ENCODE measurements at regions not wholly inside any gene's neighbourhood (a gene's known extent, or its start where the extent isn't known, plus 50 kb on each side); places are given as distances from the start of the nearest gene placed in this dataset.
"Not testable (repeated sequence)": the region's sequence is repeated elsewhere in the genome, so short reads cannot be mapped to it uniquely, and the experiment has no call there.

DNA sequence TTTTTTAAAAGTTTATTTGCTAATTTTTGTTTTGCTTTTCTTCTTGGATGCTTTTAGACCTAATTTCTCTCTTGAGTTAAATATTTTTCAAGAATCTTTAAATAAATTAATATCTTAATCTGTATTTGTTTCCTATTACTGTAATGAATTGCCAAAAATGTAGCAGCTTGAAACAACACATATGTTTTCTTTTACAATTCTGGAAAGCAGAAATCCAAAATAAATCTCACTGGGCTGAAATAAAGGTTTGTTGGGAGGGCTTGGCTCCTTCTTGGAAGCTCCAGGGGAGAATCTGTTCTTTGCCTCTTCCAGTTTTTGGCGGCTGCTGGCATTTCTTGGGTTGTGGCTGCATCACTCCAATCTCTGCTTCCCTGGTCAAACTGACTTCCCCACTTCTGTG is 658.1 kb upstream of the ARRDC3 start:
- Histone ChIP-seq H3K4me3 (ENCODE audit: low read length) (no peak overlapping the region), H3K9ac (ENCODE audit: low read length) (no peak overlapping the region), H3K4me1 (ENCODE audit: control insufficient read depth, insufficient read depth, low read length) (no peaks in the 10 kb centered on the region), H3K36me3 (ENCODE audit: control insufficient read depth, insufficient read depth, low read length, severe bottlenecking) (no peaks in the 10 kb centered on the region), H3K9me3 (ENCODE audit: control insufficient read depth, low read length) (no peaks in the 10 kb centered on the region), H3K27me3 (replicated peaks; ENCODE audit: control insufficient read depth, insufficient read depth, low read length) (no peaks in the 10 kb centered on the region)
- DNase-seq (ENCODE audit: low read depth) = peak; percentile 33

DNA sequence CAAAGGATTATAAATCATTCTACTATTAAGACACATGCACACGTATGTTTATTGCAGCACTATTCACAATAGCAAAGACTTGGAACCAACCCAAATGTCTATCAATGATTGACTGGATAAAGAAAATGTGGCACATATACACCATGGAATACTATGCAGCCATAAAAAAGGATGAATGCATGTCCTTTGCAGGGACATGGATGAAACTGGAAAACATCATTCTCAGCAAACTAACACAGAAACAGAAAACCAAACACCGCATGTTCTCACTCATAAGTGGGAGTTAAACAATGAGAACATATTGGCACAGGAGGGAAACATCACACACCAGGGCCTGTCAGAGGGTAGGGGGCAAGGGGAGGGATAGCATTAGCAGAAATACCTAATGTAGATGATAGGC is 646.7 kb upstream of the ARRDC3 start:
- H3K9me3 ChIP-seq (ENCODE audit: control insufficient read depth, low read length); H3K4me1 ChIP-seq (ENCODE audit: control insufficient read depth, insufficient read depth, low read length); H3K36me3 ChIP-seq (ENCODE audit: control insufficient read depth, insufficient read depth, low read length, severe bottlenecking); DNase-seq (ENCODE audit: low read depth); H3K9ac ChIP-seq (ENCODE audit: low read length); H3K27me3 ChIP-seq (replicated peaks; ENCODE audit: control insufficient read depth, insufficient read depth, low read length); H3K4me3 ChIP-seq (ENCODE audit: low read length): not testable (repeated sequence)

GRCh38 chr5:92023555-92023954 is 640.4 kb upstream of the ARRDC3 start:
- Histone ChIP-seq H3K9ac (ENCODE audit: low read length) (no peak overlapping the region), H3K9me3 (ENCODE audit: control insufficient read depth, low read length) (no peaks in the 10 kb centered on the region), H3K4me3 (ENCODE audit: low read length) (no peak overlapping the region), H3K4me1 (ENCODE audit: control insufficient read depth, insufficient read depth, low read length) (no peaks in the 10 kb centered on the region), H3K36me3 (ENCODE audit: control insufficient read depth, insufficient read depth, low read length, severe bottlenecking) (no peaks in the 10 kb centered on the region), H3K27me3 (replicated peaks; ENCODE audit: control insufficient read depth, insufficient read depth, low read length) (no peaks in the 10 kb centered on the region)
- no peak for DNase-seq (ENCODE audit: low read depth)

GRCh38 chr5:92023141-92023471 is 640.0 kb upstream of the ARRDC3 start:
- no peaks in the 10 kb centered on the region for H3K27me3 ChIP-seq (replicated peaks; ENCODE audit: control insufficient read depth, insufficient read depth, low read length)
- H3K36me3 ChIP-seq (ENCODE audit: control insufficient read depth, insufficient read depth, low read length, severe bottlenecking) = no peaks in the 10 kb centered on the region
- H3K9ac ChIP-seq (ENCODE audit: low read length) = no peak overlapping the region
- no peak overlapping the region for H3K4me3 ChIP-seq (ENCODE audit: low read length)
- no peak for DNase-seq (ENCODE audit: low read depth)
- peaks cover under 1% of the 10 kb centered on the region for H3K4me1 ChIP-seq (ENCODE audit: control insufficient read depth, insufficient read depth, low read length)
- H3K9me3 ChIP-seq (ENCODE audit: control insufficient read depth, low read length) = no peaks in the 10 kb centered on the region

DNA sequence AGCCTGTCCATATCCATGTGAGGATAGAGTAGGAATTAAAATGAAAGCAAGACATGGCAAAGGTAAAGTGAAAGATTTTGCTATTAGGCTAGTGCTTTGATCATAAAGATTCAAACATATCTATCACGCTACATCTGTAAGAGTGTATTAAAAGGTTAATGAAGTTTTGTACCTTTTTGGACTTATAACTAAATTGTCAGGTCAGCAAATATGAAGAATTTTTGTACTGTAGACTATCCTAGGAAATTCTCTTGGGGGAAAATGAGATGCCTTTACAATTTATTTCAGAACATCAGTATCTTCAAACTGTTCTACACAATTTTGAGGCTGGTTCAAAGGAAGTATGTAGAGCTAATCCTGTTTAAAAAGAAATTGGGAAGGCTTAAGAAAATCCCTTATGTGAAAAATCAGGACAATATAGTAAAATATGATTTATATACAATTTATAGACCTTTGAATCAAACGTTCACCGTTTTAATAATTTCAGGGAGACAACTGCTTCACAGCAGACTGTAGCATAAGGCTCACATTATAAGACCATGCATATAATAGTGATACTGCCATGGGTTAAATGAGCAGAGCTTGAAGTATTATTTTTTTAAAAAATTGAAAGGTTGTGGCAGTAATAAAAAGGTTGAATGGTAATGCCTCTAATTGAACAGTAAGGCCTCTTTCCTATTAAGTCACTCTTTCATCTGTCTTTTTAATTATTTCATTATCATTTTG is 639.5 kb upstream of the ARRDC3 start:
- DNase-seq (ENCODE audit: low read depth) = no peak
- no peak overlapping the region for H3K9ac ChIP-seq (ENCODE audit: low read length)
- H3K4me1 ChIP-seq (ENCODE audit: control insufficient read depth, insufficient read depth, low read length) = peaks cover 6% of the 10 kb centered on the region
- H3K4me3 ChIP-seq (ENCODE audit: low read length) = no peak overlapping the region
- no peaks in the 10 kb centered on the region for H3K27me3 ChIP-seq (replicated peaks; ENCODE audit: control insufficient read depth, insufficient read depth, low read length)
- H3K36me3 ChIP-seq (ENCODE audit: control insufficient read depth, insufficient read depth, low read length, severe bottlenecking) = no peaks in the 10 kb centered on the region
- H3K9me3 ChIP-seq (ENCODE audit: control insufficient read depth, low read length) = no peaks in the 10 kb centered on the region

DNA sequence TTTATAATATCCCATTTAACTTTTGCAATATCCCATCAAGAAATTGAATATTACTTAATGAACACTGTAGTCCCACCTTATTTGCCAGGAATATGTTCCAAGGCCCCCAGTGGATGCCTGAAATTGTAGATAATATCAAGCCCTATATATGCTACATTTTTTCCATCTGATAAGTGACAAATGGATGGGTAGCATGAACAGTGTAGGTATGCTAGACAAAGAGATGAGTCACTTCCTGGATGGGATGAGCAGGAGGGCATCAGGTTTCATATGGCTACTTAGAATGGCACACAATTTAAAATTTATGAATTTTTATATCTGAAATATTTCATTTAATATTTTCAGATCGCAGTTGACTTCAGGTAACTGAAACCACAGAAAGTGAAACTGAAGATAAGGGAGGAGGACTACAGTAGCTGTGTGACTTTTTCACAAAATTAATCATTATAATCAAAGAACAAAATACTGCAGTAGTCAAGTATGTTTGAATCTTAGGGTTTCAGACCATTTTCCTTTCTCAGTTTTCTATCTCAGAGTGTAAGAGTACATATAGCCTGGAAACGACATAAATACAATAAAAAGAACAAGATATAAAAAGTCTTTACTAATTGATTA is 636.4 kb upstream of the ARRDC3 start:
- Histone ChIP-seq H3K9ac (ENCODE audit: low read length) (no peak overlapping the region), H3K4me3 (ENCODE audit: low read length) (no peak overlapping the region), H3K36me3 (ENCODE audit: control insufficient read depth, insufficient read depth, low read length, severe bottlenecking) (no peaks in the 10 kb centered on the region), H3K4me1 (ENCODE audit: control insufficient read depth, insufficient read depth, low read length) (peaks cover 6% of the 10 kb centered on the region), H3K9me3 (ENCODE audit: control insufficient read depth, low read length) (no peaks in the 10 kb centered on the region), H3K27me3 (replicated peaks; ENCODE audit: control insufficient read depth, insufficient read depth, low read length) (no peaks in the 10 kb centered on the region)
- peak; percentile 25 for DNase-seq (ENCODE audit: low read depth)

GRCh38 chr5:92017776-92018175 is 634.7 kb upstream of the ARRDC3 start:
- H3K36me3 ChIP-seq (ENCODE audit: control insufficient read depth, insufficient read depth, low read length, severe bottlenecking) = no peaks in the 10 kb centered on the region

GRCh38 chr5:92011845-92012244 is 628.7 kb upstream of the ARRDC3 start:
- DNase-seq (ENCODE audit: low read depth); H3K36me3 ChIP-seq (ENCODE audit: control insufficient read depth, insufficient read depth, low read length, severe bottlenecking); H3K27me3 ChIP-seq (replicated peaks; ENCODE audit: control insufficient read depth, insufficient read depth, low read length); H3K9me3 ChIP-seq (ENCODE audit: control insufficient read depth, low read length); H3K4me1 ChIP-seq (ENCODE audit: control insufficient read depth, insufficient read depth, low read length); H3K9ac ChIP-seq (ENCODE audit: low read length); H3K4me3 ChIP-seq (ENCODE audit: low read length): not testable (repeated sequence)

More at GRCh38 chr5:92017776-92018175, 634.7 kb upstream of the ARRDC3 start:
- peak; percentile 65 for DNase-seq (ENCODE audit: low read depth)
- H3K4me3 ChIP-seq (ENCODE audit: low read length) = no peak overlapping the region
- H3K9me3 ChIP-seq (ENCODE audit: control insufficient read depth, low read length) = peaks cover 3% of the 10 kb centered on the region
- H3K9ac ChIP-seq (ENCODE audit: low read length) = no peak overlapping the region
- H3K4me1 ChIP-seq (ENCODE audit: control insufficient read depth, insufficient read depth, low read length) = peaks cover 6% of the 10 kb centered on the region
- no peaks in the 10 kb centered on the region for H3K27me3 ChIP-seq (replicated peaks; ENCODE audit: control insufficient read depth, insufficient read depth, low read length)

- no peaks in the 10 kb centered on the region for H3K36me3 ChIP-seq (ENCODE audit: control insufficient read depth, insufficient read depth, low read length, severe bottlenecking)
Observed at GRCh38 chr5:92003806-92004205, 620.7 kb upstream of the ARRDC3 start.

DNA sequence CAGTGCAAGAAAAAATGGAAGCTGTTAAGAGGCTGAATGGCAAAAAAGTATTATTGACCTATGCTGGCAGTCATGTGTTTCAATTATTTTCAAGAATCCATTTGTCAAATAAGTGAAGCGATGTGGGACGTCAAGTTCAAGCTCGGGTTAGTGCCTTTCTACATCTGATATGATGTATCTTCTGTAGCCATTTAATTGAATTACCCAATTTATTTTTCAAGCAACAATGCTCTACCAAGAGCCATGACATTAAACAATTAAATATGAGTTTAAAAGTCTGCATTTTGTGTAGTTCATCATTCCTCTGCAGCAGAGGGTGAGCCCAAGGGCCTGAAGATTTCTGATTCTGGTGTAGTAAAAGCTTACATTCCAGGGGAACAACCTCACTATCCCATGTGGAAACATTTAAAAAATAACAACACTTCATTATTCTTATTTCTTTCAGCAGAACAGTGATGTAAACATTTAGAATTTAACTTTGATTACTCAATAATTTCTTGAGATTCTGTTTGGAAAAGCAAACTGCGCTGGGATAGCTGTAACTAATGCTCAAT is 619.7 kb upstream of the ARRDC3 start:
- H3K4me3 ChIP-seq (ENCODE audit: low read length) = no peak overlapping the region
- peak; percentile 54 for DNase-seq (ENCODE audit: low read depth)
- H3K9ac ChIP-seq (ENCODE audit: low read length) = no peak overlapping the region
- no peaks in the 10 kb centered on the region for H3K36me3 ChIP-seq (ENCODE audit: control insufficient read depth, insufficient read depth, low read length, severe bottlenecking)
- H3K4me1 ChIP-seq (ENCODE audit: control insufficient read depth, insufficient read depth, low read length) = no peaks in the 10 kb centered on the region
- H3K9me3 ChIP-seq (ENCODE audit: control insufficient read depth, low read length) = no peaks in the 10 kb centered on the region
- no peaks in the 10 kb centered on the region for H3K27me3 ChIP-seq (replicated peaks; ENCODE audit: control insufficient read depth, insufficient read depth, low read length)

More at GRCh38 chr5:92003806-92004205, 620.7 kb upstream of the ARRDC3 start:
- no peaks in the 10 kb centered on the region for H3K4me1 ChIP-seq (ENCODE audit: control insufficient read depth, insufficient read depth, low read length)
- DNase-seq (ENCODE audit: low read depth) = no peak
- no peak overlapping the region for H3K4me3 ChIP-seq (ENCODE audit: low read length)
- no peak overlapping the region for H3K9ac ChIP-seq (ENCODE audit: low read length)
- no peaks in the 10 kb centered on the region for H3K27me3 ChIP-seq (replicated peaks; ENCODE audit: control insufficient read depth, insufficient read depth, low read length)
- H3K9me3 ChIP-seq (ENCODE audit: control insufficient read depth, low read length) = no peaks in the 10 kb centered on the region

DNA sequence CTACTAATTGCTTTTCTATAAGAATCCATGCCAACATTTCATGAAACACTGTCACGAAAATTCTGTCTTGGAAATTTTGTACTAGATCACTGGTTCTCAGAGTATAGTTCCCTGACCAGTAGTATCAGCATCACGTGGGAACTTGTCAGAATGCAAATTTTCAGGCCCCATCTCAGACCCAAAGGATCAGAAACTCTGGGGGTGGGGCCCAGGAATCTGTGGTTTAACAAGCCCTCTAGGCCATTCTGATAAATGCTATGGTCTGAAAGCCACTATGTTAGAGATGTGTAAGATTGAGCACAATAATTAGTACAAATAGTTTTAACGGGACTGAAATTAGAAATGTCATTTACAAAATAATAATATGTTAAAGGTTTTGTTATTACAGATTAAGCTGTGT is 615.7 kb upstream of the ARRDC3 start:
- no peaks in the 10 kb centered on the region for H3K27me3 ChIP-seq (replicated peaks; ENCODE audit: control insufficient read depth, insufficient read depth, low read length)
- H3K4me3 ChIP-seq (ENCODE audit: low read length) = no peak overlapping the region
- no peak overlapping the region for H3K9ac ChIP-seq (ENCODE audit: low read length)
- no peaks in the 10 kb centered on the region for H3K9me3 ChIP-seq (ENCODE audit: control insufficient read depth, low read length)
- H3K36me3 ChIP-seq (ENCODE audit: control insufficient read depth, insufficient read depth, low read length, severe bottlenecking) = no peaks in the 10 kb centered on the region
- DNase-seq (ENCODE audit: low read depth) = no peak
- H3K4me1 ChIP-seq (ENCODE audit: control insufficient read depth, insufficient read depth, low read length) = no peaks in the 10 kb centered on the region

All from adipocyte (in vitro differentiated cells).